PC-3 (cell line): ENCODE measurements at regions not wholly inside any gene's neighbourhood (a gene's known extent, or its start where the extent isn't known, plus 50 kb on each side); places are given as distances from the start of the nearest gene placed in this dataset.
"Not testable (repeated sequence)": the region's sequence is repeated elsewhere in the genome, so short reads cannot be mapped to it uniquely, and the experiment has no call there.

Experiments used
- CTCF ChIP-seq: fragments of 300-600 bp; sonication (generic); conservative IDR thresholded peaks from 2 replicates; pipeline ENCODE4 v1.5.1; 2017; ENCODE audit warnings: antibody characterized with exemption, low read depth, mild to moderate bottlenecking, low read length
- EZH2 ChIP-seq: fragments of 300-600 bp; sonication (generic); IDR thresholded peaks from one replicate; pipeline ENCODE4 v1.6.1; 2017; ENCODE audit warnings: antibody characterized with exemption, mild to moderate bottlenecking, low read length; ENCODE audit not compliant: unreplicated experiment
- EZH2phosphoT487 ChIP-seq: fragments of 300-600 bp; sonication (generic); IDR thresholded peaks from 2 replicates; pipeline ENCODE4 v1.6.1; 2018; ENCODE audit warnings: mild to moderate bottlenecking, antibody characterized with exemption, low read length, borderline replicate concordance

- not testable (repeated sequence) for TF ChIP-seq CTCF, EZH2, EZH2phosphoT487
Observed at GRCh38 chr9:39791356-39791755, 435.9 kb downstream of the SPATA31A1 start.
